Stimulated activated naive CD8-positive, alpha-beta T cell treated with anti-CD3 and anti-CD28 coated beads, Interleukin-15, Interleukin-2, amounts not matched to agents 100 ng/mL and 50 ng/mL, for 24 hours (primary cell): ENCODE measurements at regions not wholly inside any gene's neighbourhood (a gene's known extent, or its start where the extent isn't known, plus 50 kb on each side); places are given as distances from the start of the nearest gene placed in this dataset.
"Not testable (repeated sequence)": the region's sequence is repeated elsewhere in the genome, so short reads cannot be mapped to it uniquely, and the experiment has no call there.

Experiments used
- H3K27ac Mint-ChIP-seq: one replicate; pipeline ENCODE4 v1.8.0; 2021; ENCODE audit warnings: mild to moderate bottlenecking, mixed read lengths
- H3K27me3 Mint-ChIP-seq: one replicate; pipeline ENCODE4 v1.8.0; 2021; ENCODE audit warnings: mixed read lengths
- H3K36me3 Mint-ChIP-seq: one replicate; pipeline ENCODE4 v1.8.0; 2021; ENCODE audit warnings: low read depth, mixed read lengths
- H3K4me1 Mint-ChIP-seq: one replicate; pipeline ENCODE4 v1.8.0; 2021; ENCODE audit warnings: low read depth, mixed read lengths
- H3K4me3 Mint-ChIP-seq: one replicate; pipeline ENCODE4 v1.8.0; 2021; ENCODE audit warnings: mild to moderate bottlenecking, mixed read lengths
- H3K9me3 Mint-ChIP-seq: one replicate; pipeline ENCODE4 v1.8.0; 2021; ENCODE audit warnings: mixed read lengths

- H3K9me3 Mint-ChIP-seq = no peaks in the 10 kb centered on the region
These were observed 122.0 kb upstream of the ID4 start for GRCh38 chr6:19715167-19715551.

GRCh38 chr6:19719691-19720128 lies 117.5 kb upstream of the ID4 start:
- Mint-ChIP-seq H3K27me3 (no peaks in the 10 kb centered on the region), H3K4me3 (no peak overlapping the region), H3K4me1 (no peaks in the 10 kb centered on the region), H3K27ac (no peak overlapping the region), H3K9me3 (no peaks in the 10 kb centered on the region), H3K36me3 (no peaks in the 10 kb centered on the region)

More at GRCh38 chr6:19715167-19715551, 122.0 kb upstream of the ID4 start:
- Mint-ChIP-seq H3K4me1 (no peaks in the 10 kb centered on the region), H3K4me3 (no peak overlapping the region), H3K36me3 (no peaks in the 10 kb centered on the region), H3K27ac (no peak overlapping the region), H3K27me3 (no peaks in the 10 kb centered on the region)

GRCh38 chr6:19721766-19722377 lies 115.3 kb upstream of the ID4 start:
- Mint-ChIP-seq H3K36me3 (no peaks in the 10 kb centered on the region), H3K27ac (no peak overlapping the region), H3K9me3 (peaks cover 5% of the 10 kb centered on the region)

GRCh38 chr6:19722999-19723398 lies 114.2 kb upstream of the ID4 start:
- H3K36me3 Mint-ChIP-seq = no peaks in the 10 kb centered on the region
- no peaks in the 10 kb centered on the region for H3K27me3 Mint-ChIP-seq
- H3K4me3 Mint-ChIP-seq = no peak overlapping the region
- no peak overlapping the region for H3K27ac Mint-ChIP-seq
- no peaks in the 10 kb centered on the region for H3K4me1 Mint-ChIP-seq
- peaks cover 5% of the 10 kb centered on the region for H3K9me3 Mint-ChIP-seq

More at GRCh38 chr6:19721766-19722377, 115.3 kb upstream of the ID4 start:
- H3K4me1 Mint-ChIP-seq = no peaks in the 10 kb centered on the region
- no peaks in the 10 kb centered on the region for H3K27me3 Mint-ChIP-seq
- no peak overlapping the region for H3K4me3 Mint-ChIP-seq

- no peaks in the 10 kb centered on the region for H3K27me3 Mint-ChIP-seq
- H3K36me3 Mint-ChIP-seq = no peaks in the 10 kb centered on the region
- no peak overlapping the region for H3K4me3 Mint-ChIP-seq
- no peaks in the 10 kb centered on the region for H3K4me1 Mint-ChIP-seq
- H3K9me3 Mint-ChIP-seq = peaks cover 5% of the 10 kb centered on the region
- no peak overlapping the region for H3K27ac Mint-ChIP-seq
These were observed 113.6 kb upstream of the ID4 start for GRCh38 chr6:19723545-19723944.

- not testable (repeated sequence) for H3K27me3 Mint-ChIP-seq, H3K4me3 Mint-ChIP-seq, H3K36me3 Mint-ChIP-seq, H3K4me1 Mint-ChIP-seq, H3K9me3 Mint-ChIP-seq, H3K27ac Mint-ChIP-seq
These were observed 111.7 kb upstream of the ID4 start for GRCh38 chr6:19725436-19725835.

GRCh38 chr6:19731282-19731681 lies 105.9 kb upstream of the ID4 start:
- no peak overlapping the region for H3K4me3 Mint-ChIP-seq
- H3K4me1 Mint-ChIP-seq = no peaks in the 10 kb centered on the region
- H3K27me3 Mint-ChIP-seq = no peaks in the 10 kb centered on the region

GRCh38 chr6:19734061-19734460 lies 103.1 kb upstream of the ID4 start:
- H3K9me3 Mint-ChIP-seq = no peaks in the 10 kb centered on the region
- H3K27ac Mint-ChIP-seq = no peak overlapping the region
- no peak overlapping the region for H3K4me3 Mint-ChIP-seq

More at GRCh38 chr6:19731282-19731681, 105.9 kb upstream of the ID4 start:
- Mint-ChIP-seq H3K27ac (no peak overlapping the region), H3K9me3 (no peaks in the 10 kb centered on the region), H3K36me3 (no peaks in the 10 kb centered on the region)

GRCh38 chr6:19734519-19734918 lies 102.7 kb upstream of the ID4 start:
- no peak overlapping the region for H3K4me3 Mint-ChIP-seq

More at GRCh38 chr6:19734061-19734460, 103.1 kb upstream of the ID4 start:
- Mint-ChIP-seq H3K36me3 (no peaks in the 10 kb centered on the region), H3K4me1 (no peaks in the 10 kb centered on the region), H3K27me3 (no peaks in the 10 kb centered on the region)

GRCh38 chr6:19736066-19736465 lies 101.1 kb upstream of the ID4 start:
- no peaks in the 10 kb centered on the region for H3K27me3 Mint-ChIP-seq
- no peak overlapping the region for H3K27ac Mint-ChIP-seq
- H3K36me3 Mint-ChIP-seq = no peaks in the 10 kb centered on the region
- H3K4me3 Mint-ChIP-seq = no peak overlapping the region
- no peaks in the 10 kb centered on the region for H3K9me3 Mint-ChIP-seq
- no peaks in the 10 kb centered on the region for H3K4me1 Mint-ChIP-seq

More at GRCh38 chr6:19734519-19734918, 102.7 kb upstream of the ID4 start:
- Mint-ChIP-seq H3K27me3 (no peaks in the 10 kb centered on the region), H3K36me3 (no peaks in the 10 kb centered on the region), H3K4me1 (no peaks in the 10 kb centered on the region), H3K27ac (no peak overlapping the region), H3K9me3 (no peaks in the 10 kb centered on the region)

GRCh38 chr6:19738010-19738409 lies 99.2 kb upstream of the ID4 start:
- H3K27ac Mint-ChIP-seq = no peak overlapping the region
- H3K4me3 Mint-ChIP-seq = no peak overlapping the region
- no peaks in the 10 kb centered on the region for H3K9me3 Mint-ChIP-seq
- no peaks in the 10 kb centered on the region for H3K27me3 Mint-ChIP-seq
- H3K36me3 Mint-ChIP-seq = no peaks in the 10 kb centered on the region
- no peaks in the 10 kb centered on the region for H3K4me1 Mint-ChIP-seq

- H3K4me3 Mint-ChIP-seq = no peak overlapping the region
- no peak overlapping the region for H3K27ac Mint-ChIP-seq
- no peaks in the 10 kb centered on the region for H3K4me1 Mint-ChIP-seq
- H3K36me3 Mint-ChIP-seq = no peaks in the 10 kb centered on the region
- H3K9me3 Mint-ChIP-seq = peaks cover 3% of the 10 kb centered on the region
- no peaks in the 10 kb centered on the region for H3K27me3 Mint-ChIP-seq
These were observed 87.4 kb upstream of the ID4 start for GRCh38 chr6:19749722-19750121.

- H3K9me3 Mint-ChIP-seq = peaks cover 3% of the 10 kb centered on the region
- no peaks in the 10 kb centered on the region for H3K4me1 Mint-ChIP-seq
- no peak overlapping the region for H3K27ac Mint-ChIP-seq
- H3K4me3 Mint-ChIP-seq = no peak overlapping the region
- H3K36me3 Mint-ChIP-seq = no peaks in the 10 kb centered on the region
- H3K27me3 Mint-ChIP-seq = no peaks in the 10 kb centered on the region
These were observed 84.4 kb upstream of the ID4 start for GRCh38 chr6:19752746-19753145.

GRCh38 chr6:19753826-19754225 lies 83.3 kb upstream of the ID4 start:
- Mint-ChIP-seq H3K27ac (no peak overlapping the region), H3K4me1 (no peaks in the 10 kb centered on the region), H3K4me3 (no peak overlapping the region), H3K36me3 (no peaks in the 10 kb centered on the region), H3K9me3 (no peaks in the 10 kb centered on the region), H3K27me3 (no peaks in the 10 kb centered on the region)

- no peak overlapping the region for H3K27ac Mint-ChIP-seq
- H3K36me3 Mint-ChIP-seq = no peaks in the 10 kb centered on the region
- H3K4me1 Mint-ChIP-seq = no peaks in the 10 kb centered on the region
- no peak overlapping the region for H3K4me3 Mint-ChIP-seq
- no peaks in the 10 kb centered on the region for H3K9me3 Mint-ChIP-seq
- H3K27me3 Mint-ChIP-seq = no peaks in the 10 kb centered on the region
These were observed 82.5 kb upstream of the ID4 start for GRCh38 chr6:19754686-19755085.

- H3K36me3 Mint-ChIP-seq = no peaks in the 10 kb centered on the region
- no peaks in the 10 kb centered on the region for H3K4me1 Mint-ChIP-seq
- no peaks in the 10 kb centered on the region for H3K27me3 Mint-ChIP-seq
- H3K9me3 Mint-ChIP-seq = no peaks in the 10 kb centered on the region
- no peak overlapping the region for H3K27ac Mint-ChIP-seq
- H3K4me3 Mint-ChIP-seq = no peak overlapping the region
These were observed 82.0 kb upstream of the ID4 start for GRCh38 chr6:19755181-19755580.
